ENCODE measurements at regions not wholly inside any gene's neighbourhood (a gene's known extent, or its start where the extent isn't known, plus 50 kb on each side); places are given as distances from the start of the nearest gene placed in this dataset.

- H3K9me2 ChIP-seq (ENCODE audit: insufficient read depth, low read length) = no peaks in the 10 kb centered on the region
- no peaks in the 10 kb centered on the region for H3K27me3 ChIP-seq (ENCODE audit: insufficient read depth, low read depth, low read length)
- H3K4me2 ChIP-seq (ENCODE audit: low read length) = no peak overlapping the region
- no peaks in the 10 kb centered on the region for H4K20me1 ChIP-seq (ENCODE audit: insufficient read depth)
- H3K9ac ChIP-seq (ENCODE audit: low read length) = no peak overlapping the region
- H3K36me3 ChIP-seq (ENCODE audit: insufficient read depth, low read length) = no peaks in the 10 kb centered on the region
- no peaks in the 10 kb centered on the region for H3K9me3 ChIP-seq (ENCODE audit: low read length)
- H3K79me2 ChIP-seq (replicated peaks; ENCODE audit: insufficient read depth, low read length) = no peaks in the 10 kb centered on the region
- TF ChIP-seq SMC3 (conservative IDR thresholded peaks at IDR 0.05; ENCODE audit: poor library complexity) (no peak), POLR2AphosphoS5 (IDR thresholded peaks at IDR 0.05) (no peak), TAF1 (IDR thresholded peaks at IDR 0.05; ENCODE audit: low read depth) (no peak), MXI1 (conservative IDR thresholded peaks at IDR 0.05; ENCODE audit: poor library complexity, severe bottlenecking) (no peak), CTCF (IDR thresholded peaks at IDR 0.05; ENCODE audit: poor library complexity, severe bottlenecking) (no peak), EZH2 (IDR thresholded peaks at IDR 0.05; ENCODE audit: borderline replicate concordance, insufficient read depth, low read length, poor library complexity, severe bottlenecking) (no peak), RAD21 (conservative IDR thresholded peaks at IDR 0.05) (no peak), EP300 (conservative IDR thresholded peaks at IDR 0.05; ENCODE audit: poor library complexity, severe bottlenecking) (no peak)
- H3K27ac ChIP-seq (ENCODE audit: low read length) = no peak overlapping the region
- no peaks in the 10 kb centered on the region for H3F3A ChIP-seq (ENCODE audit: insufficient read depth, low read length, poor library complexity, severe bottlenecking)
- H2AFZ ChIP-seq (ENCODE audit: low read depth, low read length) = no peak overlapping the region
- no peak overlapping the region for H3K4me3 ChIP-seq (ENCODE audit: low read length)
These were observed 860.4 kb downstream of the PLA2G4A start for GRCh38 chr1:187689129-187689528.

- Histone ChIP-seq H3K79me2 (replicated peaks; ENCODE audit: insufficient read depth, low read length) (no peaks in the 10 kb centered on the region), H3K4me3 (ENCODE audit: low read length) (no peak overlapping the region), H2AFZ (ENCODE audit: low read depth, low read length) (no peak overlapping the region), H4K20me1 (ENCODE audit: insufficient read depth) (no peaks in the 10 kb centered on the region), H3K9me3 (ENCODE audit: low read length) (no peaks in the 10 kb centered on the region), H3K9ac (ENCODE audit: low read length) (no peak overlapping the region), H3K4me2 (ENCODE audit: low read length) (no peak overlapping the region), H3K27me3 (ENCODE audit: insufficient read depth, low read depth, low read length) (no peaks in the 10 kb centered on the region), H3F3A (ENCODE audit: insufficient read depth, low read length, poor library complexity, severe bottlenecking) (no peaks in the 10 kb centered on the region), H3K27ac (ENCODE audit: low read length) (no peak overlapping the region), H3K9me2 (ENCODE audit: insufficient read depth, low read length) (no peaks in the 10 kb centered on the region), H3K36me3 (ENCODE audit: insufficient read depth, low read length) (no peaks in the 10 kb centered on the region)
- no peak for TF ChIP-seq REST (IDR thresholded peaks at IDR 0.05; ENCODE audit: borderline replicate concordance)
- no peak for TF ChIP-seq SMC3 (conservative IDR thresholded peaks at IDR 0.05; ENCODE audit: poor library complexity)
- TF ChIP-seq POLR2AphosphoS5 (IDR thresholded peaks at IDR 0.05) = no peak
- TF ChIP-seq RAD21 (conservative IDR thresholded peaks at IDR 0.05) = no peak
- no peak for TF ChIP-seq EP300 (conservative IDR thresholded peaks at IDR 0.05; ENCODE audit: poor library complexity, severe bottlenecking)
- TF ChIP-seq MXI1 (conservative IDR thresholded peaks at IDR 0.05; ENCODE audit: poor library complexity, severe bottlenecking) = no peak
- no peak for TF ChIP-seq EZH2 (IDR thresholded peaks at IDR 0.05; ENCODE audit: borderline replicate concordance, insufficient read depth, low read length, poor library complexity, severe bottlenecking)
- TF ChIP-seq CTCF (IDR thresholded peaks at IDR 0.05; ENCODE audit: poor library complexity, severe bottlenecking) = no peak
- TF ChIP-seq TAF1 (IDR thresholded peaks at IDR 0.05; ENCODE audit: low read depth) = no peak
These were observed 862.7 kb downstream of the PLA2G4A start for GRCh38 chr1:187691439-187691838.
